Liver (tissue), 7 donors: ENCODE measurements at regions not wholly inside any gene's neighbourhood (a gene's known extent, or its start where the extent isn't known, plus 50 kb on each side); places are given as distances from the start of the nearest gene placed in this dataset.

ENCODE experiments used
- DNase-seq: peaks from one replicate; pipeline ENCODE4 v3.0.0-alpha.2; 2017; ENCODE audit warnings: low spot score
- H3K27ac ChIP-seq, 2 donors: one replicate each; pipeline ENCODE4 v1.7.0; 2013; ENCODE audit warnings: inconsistent platforms in 2 of 2, low read length in 2 of 2, control low read depth in 1 of 2, low read depth in 1 of 2, mild to moderate bottlenecking in 1 of 2
- H3K27me3 ChIP-seq, 4 donors: one replicate each; pipeline versions ENCODE4 v1.6.1 to v1.7.0; 2013; ENCODE audit warnings: low read length in 3 of 4, inconsistent platforms in 1 of 4, mild to moderate bottlenecking in 1 of 4, moderate library complexity in 1 of 4; ENCODE audit not compliant: control insufficient read depth in 4 of 4, insufficient read depth in 4 of 4
- H3K36me3 ChIP-seq, 4 donors: one replicate each; pipeline versions ENCODE4 v1.6.1 to v1.7.0; 2013; ENCODE audit warnings: low read length in 3 of 4, mild to moderate bottlenecking in 3 of 4, low read depth in 1 of 4, moderate library complexity in 1 of 4; ENCODE audit not compliant: control insufficient read depth in 4 of 4, insufficient read depth in 3 of 4
- H3K4me1 ChIP-seq, 4 donors: one replicate each; pipeline versions ENCODE4 v1.6.1 to v1.7.0; 2013; ENCODE audit warnings: low read length in 3 of 4, mild to moderate bottlenecking in 3 of 4, moderate library complexity in 1 of 4; ENCODE audit not compliant: control insufficient read depth in 4 of 4, insufficient read depth in 4 of 4
- H3K4me3 ChIP-seq, 3 donors: one replicate each; pipeline versions ENCODE4 v1.6.1 to v1.7.0; 2013; ENCODE audit warnings: low read length in 3 of 3, control low read depth in 1 of 3, low read depth in 1 of 3, mild to moderate bottlenecking in 1 of 3
- H3K9ac ChIP-seq, 2 donors: one replicate each; pipeline ENCODE4 v1.7.0; 2013; ENCODE audit warnings: low read length in 2 of 2, mild to moderate bottlenecking in 2 of 2, moderate library complexity in 2 of 2, control low read depth in 1 of 2, low read depth in 1 of 2
- H3K9me3 ChIP-seq, 4 donors: one replicate each; pipeline versions ENCODE4 v1.6.1 to v1.7.0; 2013; ENCODE audit warnings: low read length in 3 of 4; ENCODE audit not compliant: control insufficient read depth in 4 of 4
- FOXA1 ChIP-seq: IDR thresholded peaks from 2 replicates; pipeline ENCODE4 v1.6.1; 2016; ENCODE audit warnings: antibody characterized with exemption
- FOXA2 ChIP-seq: IDR thresholded peaks from 2 replicates; pipeline ENCODE4 v1.6.1; 2016; ENCODE audit warnings: antibody characterized with exemption
- HNF4A ChIP-seq, 2 donors: conservative IDR thresholded peaks; 2 replicates each; pipeline ENCODE4 v1.6.1; 2016; ENCODE audit warnings: antibody characterized with exemption in 2 of 2, mild to moderate bottlenecking in 2 of 2
- JUND ChIP-seq, 2 donors: IDR thresholded peaks; 2 replicates each; pipeline ENCODE4 v1.6.1; 2016; ENCODE audit warnings: antibody characterized with exemption in 2 of 2
- WGBS: extraction: QIAGEN DNeasy Blood & Tissue Kit; methylation state at CpG from one replicate; pipeline ENCODE4 v1.1.7; 2013; 5-methylcytosine and 5-hydroxymethylcytosine counted together
- TF ChIP-seq, protein P1 (sequence below): IDR thresholded peaks from 2 replicates; pipeline ENCODE4 v1.6.1; 2016; ENCODE audit warnings: antibody characterized with exemption
- TF ChIP-seq, protein P2 (sequence below): IDR thresholded peaks from 2 replicates; pipeline ENCODE4 v1.6.1; 2016; ENCODE audit warnings: antibody characterized with exemption, mild to moderate bottlenecking
- TF ChIP-seq, protein P3 (sequence below): IDR thresholded peaks from 2 replicates; pipeline ENCODE4 v1.6.1; 2016; ENCODE audit warnings: antibody characterized with exemption
- TF ChIP-seq, protein P4 (sequence below): IDR thresholded peaks from 2 replicates; pipeline ENCODE4 v1.6.1; 2016; ENCODE audit warnings: antibody characterized with exemption
- donor health status: healthy.
- donor health status: healthy.
- donor health status: healthy.
- donor health status: healthy.

DNA sequence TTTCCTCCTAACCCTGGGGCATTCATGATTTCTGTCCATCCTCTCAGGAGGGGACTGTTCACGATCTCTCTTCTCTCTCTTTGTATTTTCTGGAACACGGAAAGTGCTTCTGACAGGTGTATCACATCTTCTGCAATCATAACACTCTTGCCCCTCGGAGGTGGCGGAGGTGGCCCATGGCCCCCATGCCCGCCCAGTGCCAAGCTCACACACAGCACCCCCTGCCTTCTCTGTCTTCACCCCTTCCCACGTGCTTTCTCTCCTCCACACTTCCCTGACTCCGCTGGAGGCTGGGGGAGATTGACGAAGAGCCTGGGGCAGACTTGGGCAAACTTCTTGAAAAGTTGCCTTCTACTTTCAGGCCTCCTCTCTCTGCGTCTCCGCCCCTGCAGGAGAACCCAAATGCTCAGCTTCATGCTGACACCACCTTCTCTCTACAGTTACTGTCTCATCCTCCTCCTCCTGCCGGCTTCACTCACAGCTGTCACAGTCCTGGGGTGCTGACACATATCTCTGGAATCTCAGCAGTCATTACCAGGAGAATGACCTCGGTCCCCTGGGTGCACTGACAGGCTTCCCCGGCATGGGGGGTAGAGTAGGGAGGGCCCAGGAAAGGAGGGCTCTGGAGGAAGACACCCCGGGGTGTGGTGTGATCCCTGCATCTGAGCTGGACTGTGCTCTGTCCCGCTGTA, 127.1 kb downstream of the ENGASE start:
- Histone ChIP-seq H3K9ac (no peak overlapping the region), H3K9me3 (no peaks in the 10 kb centered on the region), H3K4me3 (no peak overlapping the region), H3K27me3 (peaks cover 0 to 4% (median under 1%) of the 10 kb centered on the region in 4 donors), H3K27ac (no peak overlapping the region), H3K4me1 (no peaks in the 10 kb centered on the region), H3K36me3 (no peaks in the 10 kb centered on the region)
- TF ChIP-seq, protein P1, sequence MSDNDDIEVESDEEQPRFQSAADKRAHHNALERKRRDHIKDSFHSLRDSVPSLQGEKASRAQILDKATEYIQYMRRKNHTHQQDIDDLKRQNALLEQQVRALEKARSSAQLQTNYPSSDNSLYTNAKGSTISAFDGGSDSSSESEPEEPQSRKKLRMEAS, result no peak
- TF ChIP-seq JUND (IDR thresholded peaks at IDR 0.05) (no peak), FOXA2 (no peak)
- DNase-seq, result no peak
- WGBS, result 55% methylated on average over 15 of the region's 15 CpGs

DNA sequence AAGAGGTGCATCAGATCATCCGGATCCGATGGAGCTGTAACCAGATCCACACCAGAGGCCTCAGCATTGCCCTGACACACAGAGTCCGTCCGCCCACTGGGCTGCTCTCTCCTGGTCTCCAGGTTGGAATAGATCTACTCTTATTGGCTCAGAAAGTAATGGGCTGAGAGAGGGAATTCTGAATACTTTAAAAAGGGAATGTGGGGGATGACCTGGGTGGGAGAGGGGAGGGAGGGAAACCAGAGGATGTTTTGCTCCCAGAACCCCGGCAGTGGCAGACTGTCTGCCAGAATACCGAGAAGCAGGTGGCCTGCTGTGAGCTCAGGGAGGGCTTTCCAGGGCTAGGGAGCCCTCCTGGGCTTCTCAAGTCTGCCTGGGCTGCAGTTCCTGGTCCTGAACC, 126.5 kb downstream of the ENGASE start:
- Histone ChIP-seq H3K4me1 (no peaks in the 10 kb centered on the region), H3K4me3 (no peak overlapping the region), H3K27ac (no peak overlapping the region), H3K9ac (no peak overlapping the region), H3K27me3 (peaks cover 0 to 4% (median under 1%) of the 10 kb centered on the region in 4 donors), H3K9me3 (no peaks in the 10 kb centered on the region), H3K36me3 (no peaks in the 10 kb centered on the region)
- TF ChIP-seq, protein P2, sequence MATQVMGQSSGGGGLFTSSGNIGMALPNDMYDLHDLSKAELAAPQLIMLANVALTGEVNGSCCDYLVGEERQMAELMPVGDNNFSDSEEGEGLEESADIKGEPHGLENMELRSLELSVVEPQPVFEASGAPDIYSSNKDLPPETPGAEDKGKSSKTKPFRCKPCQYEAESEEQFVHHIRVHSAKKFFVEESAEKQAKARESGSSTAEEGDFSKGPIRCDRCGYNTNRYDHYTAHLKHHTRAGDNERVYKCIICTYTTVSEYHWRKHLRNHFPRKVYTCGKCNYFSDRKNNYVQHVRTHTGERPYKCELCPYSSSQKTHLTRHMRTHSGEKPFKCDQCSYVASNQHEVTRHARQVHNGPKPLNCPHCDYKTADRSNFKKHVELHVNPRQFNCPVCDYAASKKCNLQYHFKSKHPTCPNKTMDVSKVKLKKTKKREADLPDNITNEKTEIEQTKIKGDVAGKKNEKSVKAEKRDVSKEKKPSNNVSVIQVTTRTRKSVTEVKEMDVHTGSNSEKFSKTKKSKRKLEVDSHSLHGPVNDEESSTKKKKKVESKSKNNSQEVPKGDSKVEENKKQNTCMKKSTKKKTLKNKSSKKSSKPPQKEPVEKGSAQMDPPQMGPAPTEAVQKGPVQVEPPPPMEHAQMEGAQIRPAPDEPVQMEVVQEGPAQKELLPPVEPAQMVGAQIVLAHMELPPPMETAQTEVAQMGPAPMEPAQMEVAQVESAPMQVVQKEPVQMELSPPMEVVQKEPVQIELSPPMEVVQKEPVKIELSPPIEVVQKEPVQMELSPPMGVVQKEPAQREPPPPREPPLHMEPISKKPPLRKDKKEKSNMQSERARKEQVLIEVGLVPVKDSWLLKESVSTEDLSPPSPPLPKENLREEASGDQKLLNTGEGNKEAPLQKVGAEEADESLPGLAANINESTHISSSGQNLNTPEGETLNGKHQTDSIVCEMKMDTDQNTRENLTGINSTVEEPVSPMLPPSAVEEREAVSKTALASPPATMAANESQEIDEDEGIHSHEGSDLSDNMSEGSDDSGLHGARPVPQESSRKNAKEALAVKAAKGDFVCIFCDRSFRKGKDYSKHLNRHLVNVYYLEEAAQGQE, result no peak
- TF ChIP-seq HNF4A (conservative IDR thresholded peaks at IDR 0.05), result no peak
- no peak for TF ChIP-seq FOXA2
- TF ChIP-seq JUND (IDR thresholded peaks at IDR 0.05), result no peak
- TF ChIP-seq, protein P3, sequence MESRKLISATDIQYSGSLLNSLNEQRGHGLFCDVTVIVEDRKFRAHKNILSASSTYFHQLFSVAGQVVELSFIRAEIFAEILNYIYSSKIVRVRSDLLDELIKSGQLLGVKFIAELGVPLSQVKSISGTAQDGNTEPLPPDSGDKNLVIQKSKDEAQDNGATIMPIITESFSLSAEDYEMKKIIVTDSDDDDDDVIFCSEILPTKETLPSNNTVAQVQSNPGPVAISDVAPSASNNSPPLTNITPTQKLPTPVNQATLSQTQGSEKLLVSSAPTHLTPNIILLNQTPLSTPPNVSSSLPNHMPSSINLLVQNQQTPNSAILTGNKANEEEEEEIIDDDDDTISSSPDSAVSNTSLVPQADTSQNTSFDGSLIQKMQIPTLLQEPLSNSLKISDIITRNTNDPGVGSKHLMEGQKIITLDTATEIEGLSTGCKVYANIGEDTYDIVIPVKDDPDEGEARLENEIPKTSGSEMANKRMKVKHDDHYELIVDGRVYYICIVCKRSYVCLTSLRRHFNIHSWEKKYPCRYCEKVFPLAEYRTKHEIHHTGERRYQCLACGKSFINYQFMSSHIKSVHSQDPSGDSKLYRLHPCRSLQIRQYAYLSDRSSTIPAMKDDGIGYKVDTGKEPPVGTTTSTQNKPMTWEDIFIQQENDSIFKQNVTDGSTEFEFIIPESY, result no peak
- TF ChIP-seq, protein P4, sequence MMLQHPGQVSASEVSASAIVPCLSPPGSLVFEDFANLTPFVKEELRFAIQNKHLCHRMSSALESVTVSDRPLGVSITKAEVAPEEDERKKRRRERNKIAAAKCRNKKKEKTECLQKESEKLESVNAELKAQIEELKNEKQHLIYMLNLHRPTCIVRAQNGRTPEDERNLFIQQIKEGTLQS, result no peak
- no peak for DNase-seq
- 25% methylated on average over 6 of the region's 6 CpGs for WGBS

DNA sequence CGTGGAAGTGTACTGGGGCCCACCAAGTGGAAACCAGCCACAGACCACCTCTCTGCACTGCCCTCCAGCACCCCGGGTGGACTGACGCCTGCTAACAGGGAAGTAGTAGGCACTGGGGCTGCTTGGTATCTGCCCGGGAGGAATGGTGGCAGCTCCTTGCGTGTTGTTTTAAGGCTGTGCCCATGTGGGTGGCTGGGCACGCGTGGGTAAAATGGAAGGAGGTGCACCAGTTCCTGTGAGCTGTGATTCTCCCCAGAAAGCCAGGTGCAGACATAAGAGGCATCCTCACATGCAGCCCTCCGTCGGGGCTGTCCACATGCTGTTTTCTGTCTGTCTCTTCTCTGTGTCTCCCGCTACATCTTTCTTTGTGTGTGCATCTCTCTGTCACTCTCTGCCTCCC, 122.3 kb downstream of the ENGASE start:
- H3K9ac ChIP-seq, result no peak overlapping the region
- no peaks in the 10 kb centered on the region for H3K36me3 ChIP-seq
- no peaks in the 10 kb centered on the region for H3K9me3 ChIP-seq
- peaks cover 0 to 4% (median 2%) of the 10 kb centered on the region in 4 donors for H3K27me3 ChIP-seq
- no peak for DNase-seq
- H3K27ac ChIP-seq, result no peak overlapping the region
- H3K4me3 ChIP-seq, result no peak overlapping the region
- no peaks in the 10 kb centered on the region for H3K4me1 ChIP-seq
- WGBS, result 66% methylated on average over 10 of the region's 10 CpGs
- no peak for TF ChIP-seq FOXA1
- TF ChIP-seq, protein P2, result no peak
- TF ChIP-seq HNF4A (conservative IDR thresholded peaks at IDR 0.05), result no peak
